ENCODE measurements at regions not wholly inside any gene's neighbourhood (a gene's known extent, or its start where the extent isn't known, plus 50 kb on each side); places are given as distances from the start of the nearest gene placed in this dataset.
"Not testable (repeated sequence)": the region's sequence is repeated elsewhere in the genome, so short reads cannot be mapped to it uniquely, and the experiment has no call there.

GRCh38 chr17:33950061-33950460 lies 305.0 kb upstream of the CCL2 start:
- no peak for DNase-seq

- no peak for DNase-seq
Observed at GRCh38 chr17:33952425-33952824, 302.7 kb upstream of the CCL2 start.

GRCh38 chr17:33954597-33954996 lies 300.5 kb upstream of the CCL2 start:
- DNase-seq: no peak

GRCh38 chr17:33955461-33955860 lies 299.6 kb upstream of the CCL2 start:
- DNase-seq: no peak

GRCh38 chr17:33959098-33959497 lies 296.0 kb upstream of the CCL2 start:
- not testable (repeated sequence) for DNase-seq

- peak; percentile 76 for DNase-seq
Observed at GRCh38 chr17:33962857-33963655, 292.0 kb upstream of the CCL2 start.

GRCh38 chr17:33964344-33964979 lies 290.6 kb upstream of the CCL2 start:
- peak; percentile 74 for DNase-seq

GRCh38 chr17:33966410-33967059 lies 288.6 kb upstream of the CCL2 start:
- DNase-seq: peak; percentile 63

- DNase-seq: peak; percentile 18
Observed at GRCh38 chr17:33967608-33968349, 287.3 kb upstream of the CCL2 start.

GRCh38 chr17:33968350-33969044 lies 286.6 kb upstream of the CCL2 start:
- peak; percentile 92 for DNase-seq

GRCh38 chr17:33970279-33970678 lies 284.8 kb upstream of the CCL2 start:
- DNase-seq: peak; percentile 32

GRCh38 chr17:33972763-33973162 lies 282.3 kb upstream of the CCL2 start:
- DNase-seq: no peak

- DNase-seq: no peak
Observed at GRCh38 chr17:33973491-33973890, 281.6 kb upstream of the CCL2 start.

GRCh38 chr17:33974276-33974675 lies 280.8 kb upstream of the CCL2 start:
- no peak for DNase-seq

GRCh38 chr17:33976831-33977230 lies 278.3 kb upstream of the CCL2 start:
- no peak for DNase-seq

GRCh38 chr17:33977729-33978514 lies 277.2 kb upstream of the CCL2 start:
- DNase-seq: no peak

GRCh38 chr17:33978889-33979288 lies 276.2 kb upstream of the CCL2 start:
- no peak for DNase-seq

GRCh38 chr17:33980193-33980592 lies 274.9 kb upstream of the CCL2 start:
- no peak for DNase-seq

- peak; percentile 71 for DNase-seq
Observed at GRCh38 chr17:33981711-33982601, 273.1 kb upstream of the CCL2 start.

GRCh38 chr17:33982909-33983308 lies 272.2 kb upstream of the CCL2 start:
- no peak for DNase-seq
